Gastrocnemius medialis (tissue), 4 donors: ENCODE measurements at regions not wholly inside any gene's neighbourhood (a gene's known extent, or its start where the extent isn't known, plus 50 kb on each side); places are given as distances from the start of the nearest gene placed in this dataset.

ENCODE experiments used
- POLR2A ChIP-seq, 2 donors: fragments of 450-650 bp; IDR thresholded peaks; one replicate each; pipeline ENCODE4 v1.6.1; 2017; ENCODE audit warnings: antibody characterized with exemption in 2 of 2, mild to moderate bottlenecking in 2 of 2, moderate library complexity in 2 of 2
- TF ChIP-seq, protein P1 (sequence below), 5 experiments: fragments of 450-650 bp in 3 of 5; fragments of 200-600 bp in 2 of 5; sonication (generic) in 2 of 5; IDR thresholded peaks in 4 of 5; conservative IDR thresholded peaks in 1 of 5; 1 replicate in 4 of 5; 2 replicates in 1 of 5; pipeline ENCODE4 v1.5.1; 2016 to 2019; ENCODE audit warnings: antibody characterized with exemption in 5 of 5, mild to moderate bottlenecking in 3 of 5, moderate library complexity in 3 of 5

DNA sequence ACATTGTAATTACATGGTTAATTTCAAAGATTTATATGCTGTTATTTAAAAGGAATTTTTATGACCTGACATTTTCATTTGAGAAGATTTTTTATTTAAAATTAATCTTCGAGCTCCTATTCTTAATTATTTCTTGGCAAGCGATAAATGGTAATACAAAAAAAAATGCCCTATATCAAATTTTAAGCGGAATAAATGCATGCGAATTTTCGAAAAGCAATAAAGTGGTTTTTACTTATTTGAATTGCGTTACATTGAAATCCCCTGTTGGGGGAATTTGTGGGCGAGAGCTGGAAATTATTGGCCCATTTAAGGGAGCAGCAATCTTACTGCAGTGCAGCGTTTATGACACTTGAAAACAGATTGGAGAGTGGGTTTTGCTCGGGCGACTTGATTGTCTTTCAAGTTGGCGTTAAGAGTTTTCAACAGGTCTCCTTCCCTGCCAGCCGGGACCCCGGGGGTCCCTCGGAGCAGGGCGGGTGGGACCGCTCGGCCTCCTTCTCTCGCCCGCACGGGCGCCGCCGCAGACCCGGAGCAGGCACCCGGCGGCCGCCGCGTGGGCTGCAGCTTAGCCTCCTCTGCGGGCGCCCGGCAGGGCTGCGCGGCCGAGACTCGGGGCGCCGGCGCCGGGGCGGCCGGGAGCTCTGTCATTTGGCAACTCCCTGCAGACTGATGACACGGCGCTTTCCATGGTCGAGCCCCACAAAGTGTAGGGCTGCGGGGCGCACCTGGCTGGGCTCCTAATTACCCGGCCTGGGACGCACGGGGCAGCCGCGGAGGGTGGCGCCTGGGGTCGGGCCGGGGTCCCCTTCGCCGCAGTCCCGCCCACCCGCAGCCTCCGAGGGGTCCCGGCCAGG is 255.1 kb upstream of the SOX21 start:
- TF ChIP-seq, protein P1, sequence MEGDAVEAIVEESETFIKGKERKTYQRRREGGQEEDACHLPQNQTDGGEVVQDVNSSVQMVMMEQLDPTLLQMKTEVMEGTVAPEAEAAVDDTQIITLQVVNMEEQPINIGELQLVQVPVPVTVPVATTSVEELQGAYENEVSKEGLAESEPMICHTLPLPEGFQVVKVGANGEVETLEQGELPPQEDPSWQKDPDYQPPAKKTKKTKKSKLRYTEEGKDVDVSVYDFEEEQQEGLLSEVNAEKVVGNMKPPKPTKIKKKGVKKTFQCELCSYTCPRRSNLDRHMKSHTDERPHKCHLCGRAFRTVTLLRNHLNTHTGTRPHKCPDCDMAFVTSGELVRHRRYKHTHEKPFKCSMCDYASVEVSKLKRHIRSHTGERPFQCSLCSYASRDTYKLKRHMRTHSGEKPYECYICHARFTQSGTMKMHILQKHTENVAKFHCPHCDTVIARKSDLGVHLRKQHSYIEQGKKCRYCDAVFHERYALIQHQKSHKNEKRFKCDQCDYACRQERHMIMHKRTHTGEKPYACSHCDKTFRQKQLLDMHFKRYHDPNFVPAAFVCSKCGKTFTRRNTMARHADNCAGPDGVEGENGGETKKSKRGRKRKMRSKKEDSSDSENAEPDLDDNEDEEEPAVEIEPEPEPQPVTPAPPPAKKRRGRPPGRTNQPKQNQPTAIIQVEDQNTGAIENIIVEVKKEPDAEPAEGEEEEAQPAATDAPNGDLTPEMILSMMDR (IDR thresholded peaks at IDR 0.05 in 4 of 5, conservative IDR thresholded peaks at IDR 0.05 in 1 of 5): no peak
- no peak for TF ChIP-seq POLR2A (IDR thresholded peaks at IDR 0.05)
